ENCODE measurements at regions not wholly inside any gene's neighbourhood (a gene's known extent, or its start where the extent isn't known, plus 50 kb on each side); places are given as distances from the start of the nearest gene placed in this dataset.
"Not testable (repeated sequence)": the region's sequence is repeated elsewhere in the genome, so short reads cannot be mapped to it uniquely, and the experiment has no call there.

GRCh38 chr3:33919312-33920120, 121.1 kb downstream of the PDCD6IP start:
- DNase-seq (ENCODE audit: low spot score), result no peak

GRCh38 chr3:33920511-33920910, 122.1 kb downstream of the PDCD6IP start:
- no peak for DNase-seq (ENCODE audit: low spot score)

GRCh38 chr3:33921608-33922007, 123.2 kb downstream of the PDCD6IP start:
- DNase-seq (ENCODE audit: low spot score), result no peak

GRCh38 chr3:33926998-33927605, 128.7 kb downstream of the PDCD6IP start:
- no peak for DNase-seq (ENCODE audit: low spot score)

DNA sequence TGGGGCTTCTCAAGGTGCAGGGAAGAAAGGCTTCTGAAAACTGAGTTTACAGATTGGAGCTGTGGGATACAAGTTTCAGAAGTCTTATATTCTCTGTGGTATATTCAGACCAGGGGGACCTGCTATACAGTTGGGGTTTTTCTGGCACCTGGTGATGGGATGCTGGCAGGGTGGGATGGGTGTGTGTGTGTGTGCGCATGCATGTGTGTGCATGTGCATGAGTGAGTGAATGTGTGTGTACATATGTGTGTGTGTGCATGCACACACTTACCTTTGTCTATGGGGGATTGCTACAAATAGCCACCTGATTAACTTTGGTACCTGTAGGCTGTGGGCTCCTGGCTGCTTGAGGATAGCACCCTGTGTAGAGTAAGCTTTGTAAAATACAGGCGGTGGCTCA, 131.4 kb downstream of the PDCD6IP start:
- no peak for DNase-seq (ENCODE audit: low spot score)

DNA sequence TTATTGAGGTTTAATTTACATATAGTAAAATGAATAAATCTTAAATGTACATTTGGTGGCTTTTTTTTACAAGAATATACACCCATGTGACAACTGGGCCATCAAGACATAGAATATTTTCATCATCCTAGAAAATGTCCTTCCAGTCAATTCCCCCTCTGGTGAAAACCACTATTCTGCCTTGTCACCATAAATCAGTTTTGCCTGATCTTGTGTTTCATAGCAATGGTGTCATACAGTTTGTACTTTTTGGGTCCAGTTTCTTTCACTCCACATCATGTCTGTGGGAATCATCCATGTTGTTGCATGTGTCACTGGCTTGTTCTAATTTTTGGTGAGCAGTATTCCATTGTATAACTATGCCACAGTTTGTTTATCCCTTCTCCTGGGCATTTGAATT, 133.1 kb downstream of the PDCD6IP start:
- no peak for DNase-seq (ENCODE audit: low spot score)

DNA sequence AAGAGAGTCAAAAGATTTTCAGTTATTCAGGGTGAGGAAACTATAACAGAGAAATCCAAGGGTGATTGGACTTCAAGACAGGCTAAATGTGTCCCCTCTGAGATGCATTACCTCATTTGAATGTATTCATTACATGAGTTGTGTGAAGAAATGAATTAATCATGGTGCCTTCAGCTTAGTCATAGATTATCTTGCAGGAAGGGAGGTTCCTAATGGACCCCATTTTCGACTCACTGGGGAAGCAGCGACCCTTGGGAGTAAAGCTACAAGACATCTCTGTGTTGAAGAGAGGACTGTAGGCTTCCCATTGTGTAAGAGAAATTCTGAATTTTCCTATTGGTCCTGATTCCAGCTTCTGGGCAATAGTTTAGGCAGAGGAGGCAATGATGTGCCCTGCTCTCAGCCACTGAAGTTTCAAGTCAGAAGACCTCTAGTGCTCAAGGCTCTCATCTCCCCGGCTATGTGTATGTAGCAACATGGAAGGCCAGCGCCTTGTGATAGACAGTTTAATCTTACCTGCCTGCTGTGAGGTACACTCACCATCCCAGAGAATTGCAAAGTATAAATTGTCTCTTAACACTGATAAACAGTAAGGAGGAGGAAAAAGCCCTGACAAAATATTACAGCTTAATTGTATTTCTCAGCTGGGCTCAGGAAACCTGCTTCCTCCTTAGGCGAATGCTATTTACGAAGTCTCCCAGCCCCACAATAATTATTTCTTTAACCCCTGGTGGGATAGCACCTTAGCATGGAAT, 133.8 kb downstream of the PDCD6IP start:
- no peak for DNase-seq (ENCODE audit: low spot score)

- no peak for DNase-seq (ENCODE audit: low spot score)
Observed at GRCh38 chr3:33936171-33936920, 137.9 kb downstream of the PDCD6IP start.

GRCh38 chr3:33936921-33937525, 138.6 kb downstream of the PDCD6IP start:
- DNase-seq (ENCODE audit: low spot score), result no peak

GRCh38 chr3:33937628-33938027, 139.2 kb downstream of the PDCD6IP start:
- DNase-seq (ENCODE audit: low spot score), result no peak

DNA sequence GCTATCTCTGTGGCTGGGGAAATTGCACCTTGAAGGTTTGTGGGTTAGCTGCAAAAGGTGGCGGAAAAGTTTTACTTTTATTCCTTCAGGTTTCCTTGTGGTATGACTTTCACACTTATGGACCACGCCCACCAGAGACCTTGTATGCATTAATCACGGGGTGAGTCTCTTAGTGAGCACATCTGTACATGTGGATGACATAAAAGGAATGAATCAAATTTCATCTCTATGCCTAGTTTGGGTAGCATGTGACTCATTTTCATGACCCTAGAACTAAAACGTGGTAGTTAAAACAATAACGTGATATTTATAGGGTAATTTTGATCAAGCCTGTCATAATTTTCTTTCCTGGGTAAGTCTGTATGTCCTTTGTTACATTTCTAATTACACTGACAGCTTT, 141.7 kb downstream of the PDCD6IP start:
- no peak for DNase-seq (ENCODE audit: low spot score)

GRCh38 chr3:33940736-33941135, 142.3 kb downstream of the PDCD6IP start:
- DNase-seq (ENCODE audit: low spot score), result no peak

DNA sequence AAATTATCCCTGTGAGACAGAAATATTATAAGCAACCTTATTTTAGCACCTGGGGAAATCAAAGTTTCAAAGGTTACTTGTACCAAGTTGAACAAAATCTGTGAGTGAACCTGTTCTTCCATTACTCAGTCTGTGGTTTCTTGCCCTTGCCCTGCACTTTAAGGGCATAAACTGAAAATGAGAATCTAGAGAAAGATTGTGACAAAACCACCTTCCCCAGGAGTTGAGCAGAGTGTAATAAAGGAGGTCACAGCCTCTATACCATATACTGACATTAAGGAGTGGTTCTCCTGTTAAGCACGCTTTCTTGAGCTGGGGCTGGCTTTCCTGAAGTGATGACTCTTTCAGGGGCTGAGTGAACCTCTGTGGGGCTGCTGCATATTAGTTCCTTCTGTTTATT, 143.4 kb downstream of the PDCD6IP start:
- no peak for DNase-seq (ENCODE audit: low spot score)

- no peak for DNase-seq (ENCODE audit: low spot score)
Observed at GRCh38 chr3:33942483-33943150, 144.2 kb downstream of the PDCD6IP start.

- DNase-seq (ENCODE audit: low spot score), result no peak
Observed at GRCh38 chr3:33943277-33943676, 144.8 kb downstream of the PDCD6IP start.

- not testable (repeated sequence) for DNase-seq (ENCODE audit: low spot score)
Observed at GRCh38 chr3:33946612-33947011, 148.2 kb downstream of the PDCD6IP start.

- no peak for DNase-seq (ENCODE audit: low spot score)
Observed at GRCh38 chr3:33947272-33948195, 149.1 kb downstream of the PDCD6IP start.

GRCh38 chr3:33949074-33949473, 150.6 kb downstream of the PDCD6IP start:
- no peak for DNase-seq (ENCODE audit: low spot score)

DNA sequence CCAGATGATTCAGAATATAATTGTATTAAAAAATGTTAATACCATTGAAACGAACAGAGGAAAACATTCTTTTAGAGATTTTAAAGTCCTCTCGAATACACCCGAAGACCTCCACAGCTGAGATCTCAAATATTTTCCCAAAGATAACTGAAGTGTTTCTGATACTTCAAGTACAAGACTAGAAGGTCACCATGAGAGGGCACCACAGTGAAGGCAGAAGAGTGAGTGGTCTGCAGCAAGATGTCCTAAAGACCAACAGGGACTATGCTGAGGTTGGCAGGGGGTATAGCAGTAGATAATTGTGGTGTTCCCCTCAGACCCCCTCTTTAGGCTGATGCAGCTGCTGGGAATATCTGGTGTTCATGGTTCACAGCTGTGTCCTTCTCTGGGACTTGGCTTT, 156.5 kb downstream of the PDCD6IP start:
- DNase-seq (ENCODE audit: low spot score), result peak; percentile 33

GRCh38 chr3:33956206-33956605, 157.8 kb downstream of the PDCD6IP start:
- no peak for DNase-seq (ENCODE audit: low spot score)
